AG20443 (cell line): ENCODE measurements at regions not wholly inside any gene's neighbourhood (a gene's known extent, or its start where the extent isn't known, plus 50 kb on each side); places are given as distances from the start of the nearest gene placed in this dataset.
"Not testable (repeated sequence)": the region's sequence is repeated elsewhere in the genome, so short reads cannot be mapped to it uniquely, and the experiment has no call there.

ENCODE experiments used
- DNase-seq: peaks from one replicate; pipeline ENCODE4 v3.0.0; 2012; ENCODE audit warnings: low spot score, mixed read lengths

GRCh38 chr12:16854465-16854864, 248.5 kb upstream of the LMO3 start:
- no peak for DNase-seq

- DNase-seq: no peak
Observed at GRCh38 chr12:16849473-16849872, 243.5 kb upstream of the LMO3 start.

GRCh38 chr12:16844875-16845274, 238.9 kb upstream of the LMO3 start:
- DNase-seq: peak; percentile 8

- no peak for DNase-seq
Observed at GRCh38 chr12:16833376-16834015, 227.5 kb upstream of the LMO3 start.

GRCh38 chr12:16828891-16829290, 222.9 kb upstream of the LMO3 start:
- DNase-seq: no peak

- DNase-seq: no peak
Observed at GRCh38 chr12:16807731-16808130, 201.8 kb upstream of the LMO3 start.

- DNase-seq: no peak
Observed at GRCh38 chr12:16796168-16796567, 190.2 kb upstream of the LMO3 start.

GRCh38 chr12:16789204-16789790, 183.3 kb upstream of the LMO3 start:
- no peak for DNase-seq

GRCh38 chr12:16788506-16789203, 182.7 kb upstream of the LMO3 start:
- DNase-seq: no peak

- DNase-seq: no peak
Observed at GRCh38 chr12:16785953-16786352, 180.0 kb upstream of the LMO3 start.

GRCh38 chr12:16785524-16785923, 179.6 kb upstream of the LMO3 start:
- DNase-seq: no peak

- DNase-seq: not testable (repeated sequence)
Observed at GRCh38 chr12:16769129-16769528, 163.2 kb upstream of the LMO3 start.

GRCh38 chr12:16766736-16767135, 160.8 kb upstream of the LMO3 start:
- no peak for DNase-seq

- no peak for DNase-seq
Observed at GRCh38 chr12:16763901-16764300, 157.9 kb upstream of the LMO3 start.

- DNase-seq: no peak
Observed at GRCh38 chr12:16756833-16757555, 151.0 kb upstream of the LMO3 start.

GRCh38 chr12:16730772-16731171, 124.8 kb upstream of the LMO3 start:
- no peak for DNase-seq

- no peak for DNase-seq
Observed at GRCh38 chr12:16726879-16727278, 120.9 kb upstream of the LMO3 start.

- no peak for DNase-seq
Observed at GRCh38 chr12:16719713-16720416, 113.9 kb upstream of the LMO3 start.

GRCh38 chr12:16716928-16717327, 111.0 kb upstream of the LMO3 start:
- no peak for DNase-seq

- DNase-seq: no peak
Observed at GRCh38 chr12:16692099-16692498, 86.1 kb upstream of the LMO3 start.

GRCh38 chr12:16691624-16692023, 85.7 kb upstream of the LMO3 start:
- no peak for DNase-seq

- DNase-seq: no peak
Observed at GRCh38 chr12:16688200-16688599, 82.2 kb upstream of the LMO3 start.
